Stimulated activated naive CD8-positive, alpha-beta T cell treated with anti-CD3 and anti-CD28 coated beads, Interleukin-15, Interleukin-2, amounts not matched to agents 100 ng/mL and 50 ng/mL, for 24 hours (primary cell): ENCODE measurements at regions not wholly inside any gene's neighbourhood (a gene's known extent, or its start where the extent isn't known, plus 50 kb on each side); places are given as distances from the start of the nearest gene placed in this dataset.
A peak's percentile ranks its signal among the peaks of the same experiment; 100 is the strongest.
"Not testable (repeated sequence)": the region's sequence is repeated elsewhere in the genome, so short reads cannot be mapped to it uniquely, and the experiment has no call there.

Experiments
- H3K27ac Mint-ChIP-seq: one replicate; pipeline ENCODE4 v1.8.0; 2021; ENCODE audit warnings: mild to moderate bottlenecking, mixed read lengths
- H3K27me3 Mint-ChIP-seq: one replicate; pipeline ENCODE4 v1.8.0; 2021; ENCODE audit warnings: mixed read lengths
- H3K36me3 Mint-ChIP-seq: one replicate; pipeline ENCODE4 v1.8.0; 2021; ENCODE audit warnings: low read depth, mixed read lengths
- H3K4me1 Mint-ChIP-seq: one replicate; pipeline ENCODE4 v1.8.0; 2021; ENCODE audit warnings: low read depth, mixed read lengths
- H3K4me3 Mint-ChIP-seq: one replicate; pipeline ENCODE4 v1.8.0; 2021; ENCODE audit warnings: mild to moderate bottlenecking, mixed read lengths
- H3K9me3 Mint-ChIP-seq: one replicate; pipeline ENCODE4 v1.8.0; 2021; ENCODE audit warnings: mixed read lengths

DNA sequence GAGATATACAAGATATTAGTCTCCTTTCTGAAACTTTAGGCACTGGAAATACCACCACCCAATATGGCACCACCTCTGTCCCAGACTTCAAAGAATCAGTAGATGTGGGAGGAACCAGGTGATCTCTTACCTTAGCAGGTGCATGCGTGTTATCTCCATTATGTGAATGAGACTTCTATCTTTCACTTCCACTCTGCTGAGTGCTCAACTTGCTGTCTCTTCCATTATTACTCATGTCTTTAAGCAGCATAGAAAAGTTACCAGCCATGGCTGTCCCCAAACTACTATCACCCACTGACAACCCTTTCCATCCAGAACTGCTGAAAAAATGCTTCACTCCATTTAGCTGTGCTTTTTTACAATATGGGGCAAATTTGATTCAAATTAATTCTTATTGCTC, 101.5 kb upstream of the PRSS1 start:
- H3K27ac Mint-ChIP-seq = no peak overlapping the region
- H3K4me1 Mint-ChIP-seq = peaks cover 16% of the 10 kb centered on the region
- H3K36me3 Mint-ChIP-seq = no peaks in the 10 kb centered on the region
- no peaks in the 10 kb centered on the region for H3K9me3 Mint-ChIP-seq
- H3K4me3 Mint-ChIP-seq = no peak overlapping the region
- H3K27me3 Mint-ChIP-seq = peaks cover 14% of the 10 kb centered on the region

DNA sequence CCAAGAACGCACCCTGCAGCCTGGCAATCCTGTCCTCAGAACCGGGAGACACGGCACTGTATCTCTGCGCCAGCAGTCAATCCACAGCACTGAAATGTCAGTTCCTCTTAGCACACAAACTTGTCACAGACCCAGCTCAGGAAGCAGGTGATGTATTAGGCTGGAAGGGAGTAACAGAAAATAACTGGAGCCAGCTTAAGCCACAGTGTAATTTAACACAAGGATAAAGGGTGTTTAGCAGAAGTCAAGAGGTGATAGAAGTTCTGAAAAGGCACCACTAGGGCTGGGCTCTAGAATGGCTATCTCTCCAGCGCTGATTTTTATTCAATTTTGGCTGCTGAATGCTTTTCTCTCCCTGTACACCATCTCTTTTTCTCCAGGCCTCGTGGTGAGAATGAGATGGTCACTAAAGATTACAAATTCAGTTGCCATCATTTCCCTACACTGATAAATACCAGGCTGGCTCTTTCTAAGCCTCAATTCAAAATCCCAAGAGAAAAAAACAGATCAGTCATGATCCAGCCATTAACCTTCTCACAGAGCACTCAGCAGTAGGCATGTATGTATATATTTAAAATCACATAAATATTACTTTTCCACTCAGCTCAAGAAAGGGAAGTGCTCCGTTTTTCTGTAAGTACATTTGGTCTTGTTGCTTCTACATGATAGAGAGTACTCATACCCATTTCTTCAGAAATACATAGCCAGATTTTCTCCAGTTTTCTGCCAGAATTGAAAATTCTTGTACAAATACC, 102.7 kb upstream of the PRSS1 start:
- Mint-ChIP-seq H3K27ac (no peak overlapping the region), H3K4me1 (peaks cover 23% of the 10 kb centered on the region), H3K27me3 (peaks cover 14% of the 10 kb centered on the region), H3K36me3 (no peaks in the 10 kb centered on the region), H3K4me3 (peak overlapping the region; percentile 72), H3K9me3 (no peaks in the 10 kb centered on the region)

- Mint-ChIP-seq H3K4me1 (peaks cover 18% of the 10 kb centered on the region), H3K27ac (no peak overlapping the region), H3K4me3 (peak overlapping the region; percentile 72), H3K27me3 (peaks cover 14% of the 10 kb centered on the region), H3K9me3 (no peaks in the 10 kb centered on the region), H3K36me3 (no peaks in the 10 kb centered on the region)
These were observed 103.5 kb upstream of the PRSS1 start for GRCh38 chr7:142645777-142646176.

DNA sequence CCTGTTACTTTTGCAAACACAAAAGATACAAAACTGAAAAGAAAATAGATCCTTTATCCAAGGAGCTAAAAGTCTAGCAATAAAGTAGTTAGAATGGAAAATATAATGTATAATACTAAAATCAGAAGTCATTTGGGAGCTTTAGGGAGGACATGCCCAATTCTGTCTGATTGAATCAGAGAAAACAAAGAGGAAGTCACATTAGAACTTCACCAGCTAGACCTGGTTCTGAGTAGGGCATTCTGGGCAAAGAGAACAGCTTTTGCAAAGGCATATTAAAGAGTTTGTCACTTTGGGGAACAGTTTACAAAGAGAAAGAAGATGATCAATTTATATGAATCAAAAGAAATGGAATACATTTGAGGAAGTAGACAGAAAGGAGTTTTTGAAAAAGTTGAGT, 107.0 kb upstream of the PRSS1 start:
- H3K27ac Mint-ChIP-seq = no peak overlapping the region
- no peaks in the 10 kb centered on the region for H3K36me3 Mint-ChIP-seq

DNA sequence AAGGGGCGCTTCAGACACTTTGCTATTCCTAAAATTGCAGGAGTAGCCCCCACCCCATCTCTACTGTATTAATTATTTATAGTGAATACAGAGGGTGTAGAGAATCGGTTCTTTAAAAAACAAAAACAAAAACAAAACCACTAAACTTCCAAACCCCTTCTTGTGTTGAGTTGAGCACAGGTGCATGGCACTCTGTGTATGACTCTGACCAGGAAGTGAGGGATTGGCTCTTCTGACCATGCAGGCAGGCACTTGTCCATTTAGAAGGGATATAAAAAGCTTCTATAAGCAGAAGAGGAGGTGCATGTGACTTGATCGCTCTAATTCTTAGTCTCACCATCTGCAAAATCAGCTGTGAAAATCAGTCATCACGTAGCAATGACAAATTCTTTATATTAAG, 108.0 kb upstream of the PRSS1 start:
- not testable (repeated sequence) for H3K4me3 Mint-ChIP-seq, H3K9me3 Mint-ChIP-seq

More for the DNA sequence above, 107.0 kb upstream of the PRSS1 start:
- Mint-ChIP-seq H3K4me3 (no peak overlapping the region), H3K9me3 (no peaks in the 10 kb centered on the region), H3K27me3 (peaks cover 14% of the 10 kb centered on the region), H3K4me1 (peaks cover 21% of the 10 kb centered on the region)

GRCh38 chr7:142638581-142638980, 110.7 kb upstream of the PRSS1 start:
- Mint-ChIP-seq H3K9me3 (no peaks in the 10 kb centered on the region), H3K27me3 (peaks cover 4% of the 10 kb centered on the region), H3K36me3 (no peaks in the 10 kb centered on the region), H3K27ac (no peak overlapping the region), H3K4me3 (no peak overlapping the region), H3K4me1 (peaks cover 15% of the 10 kb centered on the region)

More for the DNA sequence above, 108.0 kb upstream of the PRSS1 start:
- H3K27ac Mint-ChIP-seq, H3K36me3 Mint-ChIP-seq: not testable (repeated sequence)
- H3K27me3 Mint-ChIP-seq = peaks cover 14% of the 10 kb centered on the region
- peaks cover 25% of the 10 kb centered on the region for H3K4me1 Mint-ChIP-seq

- H3K9me3 Mint-ChIP-seq = no peaks in the 10 kb centered on the region
- peaks cover 15% of the 10 kb centered on the region for H3K4me1 Mint-ChIP-seq
- peak overlapping the region; percentile 99 for H3K27ac Mint-ChIP-seq
- H3K36me3 Mint-ChIP-seq = no peaks in the 10 kb centered on the region
- peak overlapping the region; percentile 92 for H3K4me3 Mint-ChIP-seq
- no peaks in the 10 kb centered on the region for H3K27me3 Mint-ChIP-seq
These were observed 112.0 kb upstream of the PRSS1 start for GRCh38 chr7:142637240-142637639.

DNA sequence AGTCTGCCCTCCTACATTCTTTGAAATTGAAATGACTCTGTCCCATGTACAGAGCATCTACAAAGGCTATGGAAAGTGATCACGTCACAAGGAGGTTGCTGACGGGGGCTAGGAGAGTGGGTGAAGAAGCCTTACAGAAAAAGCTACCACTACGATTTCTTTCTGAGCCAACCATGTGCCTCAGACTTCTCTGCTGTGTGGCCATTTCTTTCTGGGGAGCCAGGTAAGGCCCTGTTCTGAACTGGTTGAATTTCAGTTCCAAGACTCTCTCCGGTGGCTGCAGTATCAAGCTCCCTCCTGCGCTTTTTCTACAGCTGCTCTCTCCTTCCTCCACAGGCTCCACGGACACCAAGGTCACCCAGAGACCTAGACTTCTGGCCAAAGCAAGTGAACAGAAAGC, 112.5 kb upstream of the PRSS1 start:
- Mint-ChIP-seq H3K9me3 (no peaks in the 10 kb centered on the region), H3K27ac (peak overlapping the region; percentile 99), H3K27me3 (no peaks in the 10 kb centered on the region), H3K4me3 (peak overlapping the region; percentile 92), H3K4me1 (peaks cover 16% of the 10 kb centered on the region), H3K36me3 (no peaks in the 10 kb centered on the region)

DNA sequence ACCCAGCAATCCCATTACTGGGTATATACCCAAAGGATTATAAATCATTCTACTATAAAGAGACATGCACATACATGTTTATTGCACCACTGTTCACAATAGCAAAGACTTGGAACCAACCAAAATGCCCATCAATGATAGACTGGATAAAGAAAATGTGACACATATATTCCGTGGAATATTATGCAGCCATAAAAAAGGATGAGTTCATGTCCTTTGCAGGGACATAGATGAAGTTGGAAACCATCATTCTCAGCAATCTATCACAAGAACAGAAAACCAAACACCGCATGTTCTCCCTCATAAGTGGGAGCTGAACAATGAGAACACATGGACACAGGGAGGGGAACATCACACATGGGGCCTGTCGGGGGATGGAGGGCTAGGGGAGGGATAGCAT, 113.2 kb upstream of the PRSS1 start:
- H3K27me3 Mint-ChIP-seq, H3K9me3 Mint-ChIP-seq, H3K36me3 Mint-ChIP-seq: not testable (repeated sequence)
- peak overlapping the region; percentile 36 for H3K27ac Mint-ChIP-seq
- H3K4me1 Mint-ChIP-seq = peaks cover 15% of the 10 kb centered on the region
- peak overlapping the region; percentile 41 for H3K4me3 Mint-ChIP-seq

- H3K36me3 Mint-ChIP-seq = no peaks in the 10 kb centered on the region
These were observed 116.8 kb upstream of the PRSS1 start for GRCh38 chr7:142632271-142633134.

DNA sequence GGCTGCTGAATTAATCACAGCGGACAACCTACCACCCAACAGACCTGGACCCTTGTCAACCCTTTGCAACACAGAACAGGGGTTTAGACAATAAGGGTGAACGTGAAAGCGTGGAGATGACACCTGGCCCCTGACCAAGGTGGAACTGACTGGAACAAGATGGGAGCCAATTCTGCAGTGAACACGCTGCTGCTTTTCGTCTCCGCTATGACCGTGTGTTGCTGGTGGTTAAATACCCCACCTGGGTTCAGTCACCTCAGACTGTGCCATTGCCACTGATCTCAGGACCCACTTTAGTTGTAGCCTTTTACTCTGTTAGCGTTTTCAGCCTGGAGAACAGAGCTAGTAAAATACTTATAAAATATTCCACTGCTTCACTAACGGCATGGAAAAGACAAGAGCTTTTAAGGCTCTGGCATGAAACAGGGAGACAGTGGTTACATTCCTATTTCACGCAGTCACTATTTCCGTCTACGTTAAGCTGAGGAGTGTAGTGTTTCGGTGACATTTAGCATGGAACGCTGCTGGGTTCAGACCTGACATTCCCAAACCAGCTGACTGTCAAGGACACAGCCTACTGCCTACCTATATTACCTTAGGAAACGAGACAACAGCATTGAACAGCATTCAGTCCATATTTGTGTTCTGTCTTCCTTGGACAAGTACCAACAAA, 119.5 kb upstream of the PRSS1 start:
- H3K27me3 Mint-ChIP-seq = no peaks in the 10 kb centered on the region
- H3K27ac Mint-ChIP-seq = no peak overlapping the region
- no peak overlapping the region for H3K4me3 Mint-ChIP-seq
- no peaks in the 10 kb centered on the region for H3K36me3 Mint-ChIP-seq
- H3K4me1 Mint-ChIP-seq = peaks cover 10% of the 10 kb centered on the region
- no peaks in the 10 kb centered on the region for H3K9me3 Mint-ChIP-seq

More at GRCh38 chr7:142632271-142633134, 116.8 kb upstream of the PRSS1 start:
- H3K9me3 Mint-ChIP-seq = no peaks in the 10 kb centered on the region
- H3K27ac Mint-ChIP-seq = peak overlapping the region; percentile 31
- no peaks in the 10 kb centered on the region for H3K27me3 Mint-ChIP-seq
- H3K4me1 Mint-ChIP-seq = peaks cover 12% of the 10 kb centered on the region
- H3K4me3 Mint-ChIP-seq = no peak overlapping the region

DNA sequence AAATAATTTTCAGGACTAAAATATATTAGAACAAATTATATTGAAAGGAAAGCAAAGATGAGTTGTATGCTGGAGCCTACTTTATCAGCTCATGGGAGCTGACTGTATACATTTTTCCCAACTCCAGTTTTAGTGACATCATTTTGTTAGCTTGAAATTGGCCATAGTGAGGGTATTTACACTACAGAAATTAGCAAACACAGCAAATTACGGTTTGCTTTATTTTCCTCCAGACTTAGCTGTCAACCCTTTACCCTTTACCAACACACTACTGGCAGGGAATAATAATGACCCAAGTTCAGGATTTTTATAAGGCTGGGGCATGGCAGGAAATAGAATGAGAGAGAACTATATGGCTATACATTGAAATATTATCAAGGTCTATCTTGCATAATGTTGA, 120.3 kb upstream of the PRSS1 start:
- H3K4me3 Mint-ChIP-seq = no peak overlapping the region
- H3K27me3 Mint-ChIP-seq = no peaks in the 10 kb centered on the region

GRCh38 chr7:142627223-142627622, 122.0 kb upstream of the PRSS1 start:
- not testable (repeated sequence) for H3K27me3 Mint-ChIP-seq, H3K4me1 Mint-ChIP-seq, H3K27ac Mint-ChIP-seq, H3K9me3 Mint-ChIP-seq, H3K36me3 Mint-ChIP-seq
- H3K4me3 Mint-ChIP-seq = peak overlapping the region; percentile 74

More for the DNA sequence above, 120.3 kb upstream of the PRSS1 start:
- H3K27ac Mint-ChIP-seq = no peak overlapping the region
- no peaks in the 10 kb centered on the region for H3K36me3 Mint-ChIP-seq
- H3K4me1 Mint-ChIP-seq = peaks cover 10% of the 10 kb centered on the region
- no peaks in the 10 kb centered on the region for H3K9me3 Mint-ChIP-seq

DNA sequence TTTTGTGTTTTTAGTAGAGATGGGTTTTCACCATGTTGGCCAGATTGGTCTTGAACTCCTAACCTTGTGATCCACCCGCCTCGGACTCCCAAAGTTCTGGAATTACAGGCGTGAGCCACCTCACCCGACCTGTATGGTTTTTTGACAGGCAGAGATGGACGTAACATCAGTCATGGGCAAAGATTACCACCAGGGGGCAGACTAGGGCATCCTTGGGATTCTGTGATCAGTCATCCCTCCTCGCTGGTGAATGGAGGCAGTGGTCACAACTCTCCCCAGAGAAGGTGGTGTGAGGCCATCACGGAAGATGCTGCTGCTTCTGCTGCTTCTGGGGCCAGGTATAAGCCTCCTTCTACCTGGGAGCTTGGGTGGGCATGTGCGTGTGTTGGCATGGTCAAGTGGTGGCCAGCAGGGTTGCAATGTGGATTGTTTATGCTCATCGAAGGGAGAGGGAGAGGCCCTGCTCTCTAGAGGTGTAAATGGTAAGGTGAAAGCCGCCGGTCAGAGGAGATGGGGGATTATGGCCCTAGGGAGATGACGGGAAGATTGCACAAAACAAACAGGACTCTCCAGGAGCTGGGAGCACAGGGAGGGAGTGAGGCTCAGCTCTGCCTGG, 122.7 kb upstream of the PRSS1 start:
- Mint-ChIP-seq H3K4me3 (peak overlapping the region; percentile 74), H3K9me3 (no peaks in the 10 kb centered on the region), H3K4me1 (peaks cover 4% of the 10 kb centered on the region), H3K36me3 (no peaks in the 10 kb centered on the region), H3K27ac (peak overlapping the region; percentile 55), H3K27me3 (no peaks in the 10 kb centered on the region)

GRCh38 chr7:142625216-142625615, 124.1 kb upstream of the PRSS1 start:
- not testable (repeated sequence) for H3K9me3 Mint-ChIP-seq, H3K4me1 Mint-ChIP-seq, H3K36me3 Mint-ChIP-seq, H3K27ac Mint-ChIP-seq, H3K27me3 Mint-ChIP-seq, H3K4me3 Mint-ChIP-seq
